ENCODE measurements at regions not wholly inside any gene's neighbourhood (a gene's known extent, or its start where the extent isn't known, plus 50 kb on each side); places are given as distances from the start of the nearest gene placed in this dataset.

- no peak for DNase-seq (ENCODE audit: low read depth)
Measured at GRCh38 chr7:116083796-116084195, 53.2 kb upstream of the TFEC start.

- DNase-seq (ENCODE audit: low read depth): no peak
Measured at GRCh38 chr7:116086547-116087045, 56.0 kb upstream of the TFEC start.

GRCh38 chr7:116087291-116087690, 56.7 kb upstream of the TFEC start:
- DNase-seq (ENCODE audit: low read depth): no peak

DNA sequence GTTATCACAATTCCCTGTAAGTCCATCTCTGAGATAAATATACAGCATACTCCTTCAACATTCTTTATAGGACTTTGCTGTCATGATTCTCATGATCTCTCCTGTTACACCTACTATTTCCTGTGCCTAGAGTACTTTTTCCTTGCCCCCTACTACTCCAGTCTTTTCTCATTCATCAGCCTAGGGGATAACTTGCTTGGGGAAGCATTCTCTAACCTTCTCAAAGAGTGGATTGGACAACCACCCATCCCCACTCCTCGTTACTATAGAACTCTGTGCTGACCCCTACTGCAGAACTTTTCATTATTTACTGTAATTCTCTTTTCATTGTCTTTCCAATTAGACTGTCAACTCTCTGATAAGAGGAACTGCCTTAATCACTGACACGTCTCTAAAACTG, 57.4 kb upstream of the TFEC start:
- no peak for DNase-seq (ENCODE audit: low read depth)

DNA sequence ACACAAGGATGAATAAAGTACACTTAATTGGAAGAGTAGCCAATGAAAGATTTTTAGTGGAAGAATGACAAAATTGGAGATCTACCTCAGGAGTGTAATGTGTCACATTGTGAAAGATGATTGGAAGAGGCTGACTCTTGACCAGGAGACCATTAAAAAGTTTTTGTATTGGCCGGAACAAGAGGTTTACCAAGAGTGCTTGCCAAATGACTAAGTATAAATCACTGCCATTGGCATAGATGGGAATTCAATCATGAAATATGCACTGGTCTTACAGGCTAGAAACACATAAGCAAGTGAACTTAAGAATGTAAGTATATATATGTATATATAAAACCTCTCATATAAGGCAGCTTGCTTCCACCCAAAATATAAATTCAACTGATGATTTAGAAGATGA, 58.7 kb upstream of the TFEC start:
- DNase-seq (ENCODE audit: low read depth): peak; percentile 23

DNA sequence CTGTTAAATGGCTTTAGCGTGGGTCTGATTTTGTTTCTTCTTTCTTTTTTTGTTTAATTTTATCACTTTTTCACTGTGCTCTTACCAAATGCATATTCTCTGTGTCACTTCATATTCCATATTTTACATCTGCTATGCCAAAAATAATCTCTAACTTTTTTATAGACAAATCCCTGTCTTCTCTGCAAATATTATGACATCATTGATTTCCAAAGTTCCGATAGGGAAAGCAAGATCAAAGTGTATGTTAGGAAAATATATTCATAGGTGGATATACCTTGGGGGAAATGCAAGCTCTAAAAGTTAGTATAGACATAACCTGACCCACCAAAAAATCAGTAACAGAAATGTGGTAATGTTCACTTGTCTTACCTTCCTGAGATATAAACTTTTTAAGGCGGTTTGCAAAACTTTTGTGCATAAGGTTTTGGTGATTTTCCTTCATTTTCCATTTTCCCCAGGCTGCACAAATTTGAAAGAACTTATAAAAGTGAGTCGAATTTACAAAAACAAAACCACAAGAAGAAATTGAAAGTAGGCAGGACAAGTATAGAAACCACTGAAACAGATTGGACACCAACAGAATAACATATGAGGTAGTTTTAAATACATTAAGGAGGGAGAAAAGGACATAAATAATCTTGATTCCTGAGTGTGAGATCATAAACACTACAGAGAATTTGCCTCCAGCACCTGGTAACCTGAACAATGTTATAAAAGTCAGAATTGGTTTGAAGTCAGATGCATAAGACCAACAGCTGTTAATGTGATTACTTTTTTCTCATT, 63.1 kb upstream of the TFEC start:
- no peak for DNase-seq (ENCODE audit: low read depth)

GRCh38 chr7:116095396-116095795, 64.8 kb upstream of the TFEC start:
- DNase-seq (ENCODE audit: low read depth): no peak

GRCh38 chr7:116097365-116098009, 66.9 kb upstream of the TFEC start:
- DNase-seq (ENCODE audit: low read depth): peak; percentile 87

- DNase-seq (ENCODE audit: low read depth): no peak
Measured at GRCh38 chr7:116098175-116098574, 67.6 kb upstream of the TFEC start.

DNA sequence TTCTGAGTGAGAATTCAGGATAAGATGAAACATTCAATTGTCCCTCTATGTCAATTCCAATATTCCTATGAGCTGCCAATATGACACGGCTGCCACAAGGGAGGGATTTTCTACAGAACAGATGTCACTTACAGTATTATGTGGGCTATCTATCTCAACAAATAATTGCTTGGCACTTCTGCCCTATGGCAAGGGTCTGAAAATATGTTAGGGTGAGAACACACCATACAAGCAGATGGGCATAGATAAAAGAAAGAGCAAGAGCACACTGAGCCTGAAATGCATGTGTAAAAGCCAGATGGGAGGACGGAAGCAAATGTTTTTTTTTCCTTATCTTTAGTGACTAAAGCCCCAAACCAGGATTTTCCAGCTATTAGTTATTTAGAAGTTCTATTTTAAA, 70.1 kb upstream of the TFEC start:
- no peak for DNase-seq (ENCODE audit: low read depth)

DNA sequence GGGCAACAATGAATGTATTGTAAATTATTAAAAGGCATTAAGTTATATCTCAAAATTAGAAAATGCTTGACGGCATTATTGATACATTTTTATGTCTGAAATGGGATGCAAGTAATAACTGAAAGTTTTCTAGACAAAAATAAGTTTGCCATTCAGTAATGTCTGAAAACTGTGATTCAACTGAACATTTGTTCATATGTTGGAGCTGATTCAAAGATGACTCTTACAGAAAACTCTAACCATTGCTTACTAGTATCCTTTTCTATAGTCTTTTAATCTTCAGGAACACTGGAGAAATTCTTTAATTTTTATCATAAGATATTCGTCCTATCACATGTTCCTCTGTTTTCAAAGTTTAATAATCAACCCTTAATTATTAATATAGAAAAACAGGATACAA, 71.1 kb upstream of the TFEC start:
- no peak for DNase-seq (ENCODE audit: low read depth)

DNA sequence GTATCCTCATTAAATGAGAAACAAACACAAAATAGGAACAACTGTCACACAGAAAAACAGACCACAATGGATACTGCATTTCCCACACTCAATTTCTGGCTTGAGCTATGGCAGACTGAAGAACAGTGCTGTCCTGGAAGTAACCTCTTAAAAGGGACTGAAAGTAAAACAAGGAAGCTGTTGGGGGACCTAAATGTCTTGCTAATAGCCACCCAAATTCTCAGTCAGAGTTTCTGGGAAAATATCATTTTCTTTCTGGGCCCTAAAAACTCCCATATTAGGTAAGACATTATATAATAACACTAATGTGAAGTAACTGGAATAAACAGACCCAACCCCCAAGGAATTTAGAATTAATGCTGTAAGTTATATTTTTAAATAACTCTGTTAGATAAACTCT, 80.9 kb upstream of the TFEC start:
- DNase-seq (ENCODE audit: low read depth): no peak

DNA sequence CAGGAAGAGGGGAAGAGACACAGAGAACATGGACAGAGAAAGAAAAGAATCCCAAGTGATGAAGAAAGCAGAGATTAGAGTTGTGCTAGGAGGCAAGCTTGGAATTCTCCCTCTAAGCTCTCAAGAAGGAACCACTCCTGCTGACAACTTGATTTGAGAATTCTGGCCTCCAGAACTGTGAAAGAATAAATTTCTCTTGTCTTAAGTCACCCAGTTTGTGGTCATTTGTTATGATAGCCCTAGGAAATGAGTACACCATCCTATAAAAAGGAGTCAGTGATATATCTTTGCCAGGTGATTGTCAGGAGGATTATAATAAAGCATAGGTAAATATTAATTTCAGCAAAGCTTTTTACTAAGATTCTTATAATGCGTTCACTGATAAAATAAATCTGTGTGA, 82.7 kb upstream of the TFEC start:
- DNase-seq (ENCODE audit: low read depth): peak; percentile 34

GRCh38 chr7:116120839-116121238, 89.5 kb upstream of the TES start:
- no peak for DNase-seq (ENCODE audit: low read depth)

DNA sequence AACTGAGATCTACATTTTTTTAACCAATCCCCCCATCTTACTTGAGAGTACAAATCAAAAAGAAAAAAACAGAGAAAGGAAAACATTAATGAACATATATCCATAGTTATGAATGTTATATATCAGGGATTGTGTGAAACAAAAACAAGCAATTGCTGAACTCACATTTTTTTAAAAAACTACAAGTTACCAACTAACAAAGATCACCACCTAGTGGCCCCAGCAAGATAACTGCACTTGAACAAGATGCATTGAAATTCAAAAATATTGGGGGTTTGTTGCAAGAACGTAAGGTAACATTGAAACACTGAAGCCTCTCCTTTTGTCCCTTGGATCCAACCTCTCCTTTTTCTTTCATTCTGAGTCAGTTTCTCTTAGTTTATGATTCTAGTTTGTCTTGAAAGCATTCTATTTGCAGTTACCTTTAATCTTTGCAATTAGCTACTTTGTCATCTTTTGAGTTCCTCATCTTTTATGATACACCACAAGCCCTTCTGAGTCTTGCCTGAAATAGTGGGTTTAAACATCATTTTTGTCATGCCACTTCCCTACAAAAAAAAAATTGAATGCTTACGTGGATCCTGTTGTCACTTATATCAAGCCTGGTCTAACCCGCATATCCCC, 87.3 kb upstream of the TES start:
- DNase-seq (ENCODE audit: low read depth): peak; percentile 27

- DNase-seq (ENCODE audit: low read depth): no peak
Measured at GRCh38 chr7:116128139-116128538, 82.2 kb upstream of the TES start.

GRCh38 chr7:116135306-116135705, 75.0 kb upstream of the TES start:
- no peak for DNase-seq (ENCODE audit: low read depth)

GRCh38 chr7:116138202-116138801, 72.0 kb upstream of the TES start:
- peak; percentile 63 for DNase-seq (ENCODE audit: low read depth)

DNA sequence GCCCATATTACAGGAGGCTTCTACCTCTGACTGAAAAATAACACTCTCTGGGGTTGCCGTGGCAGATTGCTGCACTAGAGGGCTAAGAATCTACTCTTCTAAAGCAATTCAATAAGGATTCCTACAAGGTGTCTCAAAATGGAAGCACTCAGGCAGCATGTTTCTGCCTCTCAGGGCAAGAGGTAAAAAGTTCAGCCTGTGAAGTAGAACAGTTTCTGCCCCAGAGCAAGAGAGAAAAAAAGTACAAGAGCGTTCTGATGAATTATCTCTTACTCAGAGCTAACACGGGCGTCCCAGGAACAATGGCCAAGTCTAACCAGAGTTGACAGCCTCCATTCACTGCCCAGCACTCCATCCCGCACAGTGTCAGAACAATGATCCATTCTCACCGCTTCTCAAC, 71.3 kb upstream of the TES start:
- DNase-seq (ENCODE audit: low read depth): no peak

- DNase-seq (ENCODE audit: low read depth): no peak
Measured at GRCh38 chr7:116139807-116140206, 70.5 kb upstream of the TES start.

- DNase-seq (ENCODE audit: low read depth): no peak
Measured at GRCh38 chr7:116142374-116142773, 68.0 kb upstream of the TES start.

- no peak for DNase-seq (ENCODE audit: low read depth)
Measured at GRCh38 chr7:116142850-116143249, 67.5 kb upstream of the TES start.
